GM23338 (cell line): ENCODE measurements at regions not wholly inside any gene's neighbourhood (a gene's known extent, or its start where the extent isn't known, plus 50 kb on each side); places are given as distances from the start of the nearest gene placed in this dataset.

ENCODE experiments used
- ATAC-seq: fragments of 200-7000 bp; cut with Tn5 transposase; 3 replicates; pipeline ENCODE4 v1.9.1; 2020
- DNase-seq: peaks from one replicate; pipeline ENCODE4 v3.0.0-alpha.2; 2015; ENCODE audit warnings: low spot score
- H2AFZ ChIP-seq: fragments of 200-600 bp; sonication (generic); 2 replicates; pipeline ENCODE4 v1.8.0; 2016; ENCODE audit warnings: antibody characterized with exemption, mild to moderate bottlenecking, moderate library complexity
- H3F3A ChIP-seq: fragments of 200-600 bp; sonication (generic); replicated peaks from 2 replicates; pipeline ENCODE4 v1.8.0; 2017; ENCODE audit warnings: antibody characterized with exemption, mixed run types, low read depth
- H3K27ac ChIP-seq: fragments of 200-600 bp; sonication (generic); 2 replicates; pipeline ENCODE4 v1.6.1; 2016; ENCODE audit warnings: low read depth
- H3K27me3 ChIP-seq: fragments of 200-600 bp; sonication (generic); 2 replicates; pipeline ENCODE4 v1.8.0; 2016; ENCODE audit warnings: mild to moderate bottlenecking, mixed run types, moderate library complexity; ENCODE audit not compliant: insufficient read depth
- H3K36me3 ChIP-seq: fragments of 200-600 bp; sonication (generic); 2 replicates; pipeline ENCODE4 v1.8.0; 2016; ENCODE audit warnings: mild to moderate bottlenecking; ENCODE audit not compliant: insufficient read depth
- H3K4me1 ChIP-seq: fragments of 200-600 bp; sonication (generic); 2 replicates; pipeline ENCODE4 v1.8.0; 2016; ENCODE audit warnings: mild to moderate bottlenecking, moderate library complexity; ENCODE audit not compliant: insufficient read depth
- H3K4me2 ChIP-seq: fragments of 200-600 bp; sonication (generic); 2 replicates; pipeline ENCODE4 v1.7.1; 2017; ENCODE audit warnings: mixed run types
- H3K4me3 ChIP-seq: fragments of 200-600 bp; sonication (generic); 2 replicates; pipeline ENCODE4 v1.6.1; 2016; ENCODE audit warnings: mixed run types
- H3K79me2 ChIP-seq: fragments of 200-600 bp; sonication (generic); replicated peaks from 2 replicates; pipeline ENCODE4 v1.8.0; 2017; ENCODE audit warnings: mild to moderate bottlenecking; ENCODE audit not compliant: insufficient read depth
- H3K9me2 ChIP-seq: fragments of 200-600 bp; sonication (generic); 2 replicates; pipeline ENCODE4 v1.8.0; 2017; ENCODE audit not compliant: insufficient read depth
- H4K20me1 ChIP-seq: fragments of 200-600 bp; sonication (generic); replicated peaks from 2 replicates; pipeline ENCODE4 v1.8.0; 2017; ENCODE audit warnings: mild to moderate bottlenecking; ENCODE audit not compliant: insufficient read depth
- H3K27ac Mint-ChIP-seq: 2 replicates; pipeline ENCODE4 v1.8.0; 2020; ENCODE audit warnings: inconsistent platforms, mild to moderate bottlenecking, moderate library complexity, mixed read lengths
- H3K27me3 Mint-ChIP-seq: 3 replicates; pipeline ENCODE4 v1.8.0; 2022; ENCODE audit warnings: low read depth, mild to moderate bottlenecking, moderate library complexity, mixed read lengths, inconsistent platforms; ENCODE audit not compliant: insufficient read depth, poor library complexity
- H3K36me3 Mint-ChIP-seq: 3 replicates; pipeline ENCODE4 v1.8.0; 2021; ENCODE audit warnings: low read depth, mild to moderate bottlenecking, inconsistent platforms, moderate library complexity, mixed read lengths
- H3K4me1 Mint-ChIP-seq: 3 replicates; pipeline ENCODE4 v1.8.0; 2020; ENCODE audit warnings: mild to moderate bottlenecking, inconsistent platforms, mixed read lengths
- H3K4me3 Mint-ChIP-seq: 3 replicates; pipeline ENCODE4 v1.8.0; 2021; ENCODE audit warnings: moderate library complexity, mild to moderate bottlenecking, inconsistent platforms, mixed read lengths
- H3K9me3 Mint-ChIP-seq: 3 replicates; pipeline ENCODE4 v1.8.0; 2020; ENCODE audit warnings: moderate library complexity, mild to moderate bottlenecking, inconsistent platforms, mixed read lengths
- CREB1 ChIP-seq: fragments of 250-450 bp; sonication (Bioruptor Pico); IDR thresholded peaks from 2 replicates; pipeline ENCODE4 v1.5.0; 2020; ENCODE audit warnings: low read depth, mild to moderate bottlenecking, moderate library complexity
- EZH2 ChIP-seq: fragments of 200-600 bp; sonication (generic); IDR thresholded peaks from one replicate; pipeline ENCODE4 v1.8.0; 2017; ENCODE audit warnings: antibody characterized with exemption, mild to moderate bottlenecking, low read depth; ENCODE audit not compliant: unreplicated experiment
- EZH2phosphoT487 ChIP-seq: fragments of 200-600 bp; sonication (generic); IDR thresholded peaks from one replicate; pipeline ENCODE4 v1.8.1; 2018; ENCODE audit warnings: antibody characterized with exemption; ENCODE audit not compliant: unreplicated experiment
- JUNB ChIP-seq: IDR thresholded peaks from one replicate; pipeline ENCODE4 v1.6.1; 2016; ENCODE audit warnings: antibody characterized with exemption; ENCODE audit not compliant: unreplicated experiment
- NANOG ChIP-seq: IDR thresholded peaks from 2 replicates; pipeline ENCODE4 v1.6.1; 2016; ENCODE audit warnings: antibody characterized with exemption, borderline replicate concordance
- POLR2AphosphoS5 ChIP-seq: IDR thresholded peaks from 2 replicates; pipeline ENCODE4 v1.6.1; 2016; ENCODE audit warnings: antibody characterized with exemption, low read depth
- STAT1 ChIP-seq: IDR thresholded peaks from one replicate; pipeline ENCODE4 v1.6.1; 2016; ENCODE audit warnings: antibody characterized with exemption; ENCODE audit not compliant: unreplicated experiment
- ZNF114 ChIP-seq: fragments of 250-450 bp; sonication (Bioruptor Pico); IDR thresholded peaks from 2 replicates; pipeline ENCODE4 v1.5.0; 2020; ENCODE audit warnings: mild to moderate bottlenecking, moderate library complexity
- ZNF331 ChIP-seq: fragments of 250-450 bp; sonication (Bioruptor Pico); IDR thresholded peaks from 2 replicates; pipeline ENCODE4 v1.5.0; 2020; ENCODE audit warnings: low read depth, mild to moderate bottlenecking, moderate library complexity
- TF ChIP-seq, protein P1 (sequence below): IDR thresholded peaks from 2 replicates; pipeline ENCODE4 v1.6.1; 2016; ENCODE audit warnings: antibody characterized with exemption
- TF ChIP-seq, protein P2 (sequence below): IDR thresholded peaks from one replicate; pipeline ENCODE4 v1.6.1; 2018; ENCODE audit warnings: antibody characterized with exemption; ENCODE audit not compliant: unreplicated experiment
- TF ChIP-seq, protein P3 (sequence below), 2 experiments: fragments of 200-600 bp in 1 of 2; sonication (generic) in 1 of 2; conservative IDR thresholded peaks; 2 replicates each; pipeline versions ENCODE4 v1.5.1 to v1.6.1; 2016 to 2017; ENCODE audit warnings: antibody characterized with exemption in 2 of 2, low read depth in 2 of 2, mild to moderate bottlenecking in 2 of 2, moderate library complexity in 1 of 2
- TF ChIP-seq, protein P4 (sequence below): fragments of 250-450 bp; sonication (Bioruptor Pico); IDR thresholded peaks from 2 replicates; pipeline ENCODE4 v1.5.0; 2020; ENCODE audit warnings: mild to moderate bottlenecking, moderate library complexity

DNA sequence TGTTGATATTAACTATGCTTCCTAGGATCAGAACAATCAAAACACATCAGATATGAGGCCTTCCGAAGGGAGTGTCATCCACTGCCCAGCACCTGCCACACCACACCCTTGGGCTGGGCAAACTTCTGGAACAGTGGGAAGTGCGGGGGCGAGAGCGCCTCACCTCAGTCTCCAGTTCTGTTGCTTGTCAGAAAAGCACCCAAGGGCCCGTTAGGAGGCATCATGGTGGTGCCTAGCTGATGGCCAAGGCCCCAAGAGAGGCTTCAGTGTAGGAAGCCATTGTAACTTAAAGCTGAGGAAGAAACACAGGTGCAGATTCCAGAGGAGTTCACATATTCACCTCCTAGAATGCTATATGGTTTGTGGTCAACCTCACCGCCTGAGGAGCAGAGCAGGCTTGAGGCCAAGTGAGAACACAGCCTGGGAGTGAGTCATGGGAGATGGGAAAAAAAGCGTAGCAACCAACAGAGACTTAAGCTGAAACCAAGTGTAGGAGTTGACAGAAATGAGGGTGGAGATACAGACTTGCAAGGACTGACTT is 85.1 kb upstream of the ATL2 start:
- DNase-seq (no peak), ATAC-seq (no peak)
- Mint-ChIP-seq H3K4me1 (peaks cover 4% of the 10 kb centered on the region; the same call in 1 of the 3 replicates), H3K27ac (no peak overlapping the region), H3K27me3 (no peaks in the 10 kb centered on the region), H3K9me3 (no peaks in the 10 kb centered on the region), H3K4me3 (no peak overlapping the region), H3K36me3 (no peaks in the 10 kb centered on the region)
- no peak overlapping the region for H3K27ac ChIP-seq
- H3K4me3 ChIP-seq: no peak overlapping the region
- H3K4me1 ChIP-seq: 0 out of 2 replicates have a peak, but pooled peaks cover 3% of the 10 kb centered on the region
- H4K20me1 ChIP-seq: no peaks in the 10 kb centered on the region
- no peak overlapping the region for H3K4me2 ChIP-seq
- TF ChIP-seq JUNB (no peak), ZNF331 (no peak), NANOG (no peak), EZH2 (no peak), ZNF114 (no peak), EZH2phosphoT487 (no peak), CREB1 (CRISPR knock-in tag) (no peak), POLR2AphosphoS5 (no peak), STAT1 (no peak)
- TF ChIP-seq, protein P1, sequence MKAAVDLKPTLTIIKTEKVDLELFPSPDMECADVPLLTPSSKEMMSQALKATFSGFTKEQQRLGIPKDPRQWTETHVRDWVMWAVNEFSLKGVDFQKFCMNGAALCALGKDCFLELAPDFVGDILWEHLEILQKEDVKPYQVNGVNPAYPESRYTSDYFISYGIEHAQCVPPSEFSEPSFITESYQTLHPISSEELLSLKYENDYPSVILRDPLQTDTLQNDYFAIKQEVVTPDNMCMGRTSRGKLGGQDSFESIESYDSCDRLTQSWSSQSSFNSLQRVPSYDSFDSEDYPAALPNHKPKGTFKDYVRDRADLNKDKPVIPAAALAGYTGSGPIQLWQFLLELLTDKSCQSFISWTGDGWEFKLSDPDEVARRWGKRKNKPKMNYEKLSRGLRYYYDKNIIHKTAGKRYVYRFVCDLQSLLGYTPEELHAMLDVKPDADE: no peak
- TF ChIP-seq, protein P2, sequence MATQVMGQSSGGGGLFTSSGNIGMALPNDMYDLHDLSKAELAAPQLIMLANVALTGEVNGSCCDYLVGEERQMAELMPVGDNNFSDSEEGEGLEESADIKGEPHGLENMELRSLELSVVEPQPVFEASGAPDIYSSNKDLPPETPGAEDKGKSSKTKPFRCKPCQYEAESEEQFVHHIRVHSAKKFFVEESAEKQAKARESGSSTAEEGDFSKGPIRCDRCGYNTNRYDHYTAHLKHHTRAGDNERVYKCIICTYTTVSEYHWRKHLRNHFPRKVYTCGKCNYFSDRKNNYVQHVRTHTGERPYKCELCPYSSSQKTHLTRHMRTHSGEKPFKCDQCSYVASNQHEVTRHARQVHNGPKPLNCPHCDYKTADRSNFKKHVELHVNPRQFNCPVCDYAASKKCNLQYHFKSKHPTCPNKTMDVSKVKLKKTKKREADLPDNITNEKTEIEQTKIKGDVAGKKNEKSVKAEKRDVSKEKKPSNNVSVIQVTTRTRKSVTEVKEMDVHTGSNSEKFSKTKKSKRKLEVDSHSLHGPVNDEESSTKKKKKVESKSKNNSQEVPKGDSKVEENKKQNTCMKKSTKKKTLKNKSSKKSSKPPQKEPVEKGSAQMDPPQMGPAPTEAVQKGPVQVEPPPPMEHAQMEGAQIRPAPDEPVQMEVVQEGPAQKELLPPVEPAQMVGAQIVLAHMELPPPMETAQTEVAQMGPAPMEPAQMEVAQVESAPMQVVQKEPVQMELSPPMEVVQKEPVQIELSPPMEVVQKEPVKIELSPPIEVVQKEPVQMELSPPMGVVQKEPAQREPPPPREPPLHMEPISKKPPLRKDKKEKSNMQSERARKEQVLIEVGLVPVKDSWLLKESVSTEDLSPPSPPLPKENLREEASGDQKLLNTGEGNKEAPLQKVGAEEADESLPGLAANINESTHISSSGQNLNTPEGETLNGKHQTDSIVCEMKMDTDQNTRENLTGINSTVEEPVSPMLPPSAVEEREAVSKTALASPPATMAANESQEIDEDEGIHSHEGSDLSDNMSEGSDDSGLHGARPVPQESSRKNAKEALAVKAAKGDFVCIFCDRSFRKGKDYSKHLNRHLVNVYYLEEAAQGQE: no peak
- TF ChIP-seq, protein P3, sequence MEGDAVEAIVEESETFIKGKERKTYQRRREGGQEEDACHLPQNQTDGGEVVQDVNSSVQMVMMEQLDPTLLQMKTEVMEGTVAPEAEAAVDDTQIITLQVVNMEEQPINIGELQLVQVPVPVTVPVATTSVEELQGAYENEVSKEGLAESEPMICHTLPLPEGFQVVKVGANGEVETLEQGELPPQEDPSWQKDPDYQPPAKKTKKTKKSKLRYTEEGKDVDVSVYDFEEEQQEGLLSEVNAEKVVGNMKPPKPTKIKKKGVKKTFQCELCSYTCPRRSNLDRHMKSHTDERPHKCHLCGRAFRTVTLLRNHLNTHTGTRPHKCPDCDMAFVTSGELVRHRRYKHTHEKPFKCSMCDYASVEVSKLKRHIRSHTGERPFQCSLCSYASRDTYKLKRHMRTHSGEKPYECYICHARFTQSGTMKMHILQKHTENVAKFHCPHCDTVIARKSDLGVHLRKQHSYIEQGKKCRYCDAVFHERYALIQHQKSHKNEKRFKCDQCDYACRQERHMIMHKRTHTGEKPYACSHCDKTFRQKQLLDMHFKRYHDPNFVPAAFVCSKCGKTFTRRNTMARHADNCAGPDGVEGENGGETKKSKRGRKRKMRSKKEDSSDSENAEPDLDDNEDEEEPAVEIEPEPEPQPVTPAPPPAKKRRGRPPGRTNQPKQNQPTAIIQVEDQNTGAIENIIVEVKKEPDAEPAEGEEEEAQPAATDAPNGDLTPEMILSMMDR (conservative IDR thresholded peaks at IDR 0.05; ENCODE audit: low read depth in 2 of 2): no peak
- TF ChIP-seq, protein P4, sequence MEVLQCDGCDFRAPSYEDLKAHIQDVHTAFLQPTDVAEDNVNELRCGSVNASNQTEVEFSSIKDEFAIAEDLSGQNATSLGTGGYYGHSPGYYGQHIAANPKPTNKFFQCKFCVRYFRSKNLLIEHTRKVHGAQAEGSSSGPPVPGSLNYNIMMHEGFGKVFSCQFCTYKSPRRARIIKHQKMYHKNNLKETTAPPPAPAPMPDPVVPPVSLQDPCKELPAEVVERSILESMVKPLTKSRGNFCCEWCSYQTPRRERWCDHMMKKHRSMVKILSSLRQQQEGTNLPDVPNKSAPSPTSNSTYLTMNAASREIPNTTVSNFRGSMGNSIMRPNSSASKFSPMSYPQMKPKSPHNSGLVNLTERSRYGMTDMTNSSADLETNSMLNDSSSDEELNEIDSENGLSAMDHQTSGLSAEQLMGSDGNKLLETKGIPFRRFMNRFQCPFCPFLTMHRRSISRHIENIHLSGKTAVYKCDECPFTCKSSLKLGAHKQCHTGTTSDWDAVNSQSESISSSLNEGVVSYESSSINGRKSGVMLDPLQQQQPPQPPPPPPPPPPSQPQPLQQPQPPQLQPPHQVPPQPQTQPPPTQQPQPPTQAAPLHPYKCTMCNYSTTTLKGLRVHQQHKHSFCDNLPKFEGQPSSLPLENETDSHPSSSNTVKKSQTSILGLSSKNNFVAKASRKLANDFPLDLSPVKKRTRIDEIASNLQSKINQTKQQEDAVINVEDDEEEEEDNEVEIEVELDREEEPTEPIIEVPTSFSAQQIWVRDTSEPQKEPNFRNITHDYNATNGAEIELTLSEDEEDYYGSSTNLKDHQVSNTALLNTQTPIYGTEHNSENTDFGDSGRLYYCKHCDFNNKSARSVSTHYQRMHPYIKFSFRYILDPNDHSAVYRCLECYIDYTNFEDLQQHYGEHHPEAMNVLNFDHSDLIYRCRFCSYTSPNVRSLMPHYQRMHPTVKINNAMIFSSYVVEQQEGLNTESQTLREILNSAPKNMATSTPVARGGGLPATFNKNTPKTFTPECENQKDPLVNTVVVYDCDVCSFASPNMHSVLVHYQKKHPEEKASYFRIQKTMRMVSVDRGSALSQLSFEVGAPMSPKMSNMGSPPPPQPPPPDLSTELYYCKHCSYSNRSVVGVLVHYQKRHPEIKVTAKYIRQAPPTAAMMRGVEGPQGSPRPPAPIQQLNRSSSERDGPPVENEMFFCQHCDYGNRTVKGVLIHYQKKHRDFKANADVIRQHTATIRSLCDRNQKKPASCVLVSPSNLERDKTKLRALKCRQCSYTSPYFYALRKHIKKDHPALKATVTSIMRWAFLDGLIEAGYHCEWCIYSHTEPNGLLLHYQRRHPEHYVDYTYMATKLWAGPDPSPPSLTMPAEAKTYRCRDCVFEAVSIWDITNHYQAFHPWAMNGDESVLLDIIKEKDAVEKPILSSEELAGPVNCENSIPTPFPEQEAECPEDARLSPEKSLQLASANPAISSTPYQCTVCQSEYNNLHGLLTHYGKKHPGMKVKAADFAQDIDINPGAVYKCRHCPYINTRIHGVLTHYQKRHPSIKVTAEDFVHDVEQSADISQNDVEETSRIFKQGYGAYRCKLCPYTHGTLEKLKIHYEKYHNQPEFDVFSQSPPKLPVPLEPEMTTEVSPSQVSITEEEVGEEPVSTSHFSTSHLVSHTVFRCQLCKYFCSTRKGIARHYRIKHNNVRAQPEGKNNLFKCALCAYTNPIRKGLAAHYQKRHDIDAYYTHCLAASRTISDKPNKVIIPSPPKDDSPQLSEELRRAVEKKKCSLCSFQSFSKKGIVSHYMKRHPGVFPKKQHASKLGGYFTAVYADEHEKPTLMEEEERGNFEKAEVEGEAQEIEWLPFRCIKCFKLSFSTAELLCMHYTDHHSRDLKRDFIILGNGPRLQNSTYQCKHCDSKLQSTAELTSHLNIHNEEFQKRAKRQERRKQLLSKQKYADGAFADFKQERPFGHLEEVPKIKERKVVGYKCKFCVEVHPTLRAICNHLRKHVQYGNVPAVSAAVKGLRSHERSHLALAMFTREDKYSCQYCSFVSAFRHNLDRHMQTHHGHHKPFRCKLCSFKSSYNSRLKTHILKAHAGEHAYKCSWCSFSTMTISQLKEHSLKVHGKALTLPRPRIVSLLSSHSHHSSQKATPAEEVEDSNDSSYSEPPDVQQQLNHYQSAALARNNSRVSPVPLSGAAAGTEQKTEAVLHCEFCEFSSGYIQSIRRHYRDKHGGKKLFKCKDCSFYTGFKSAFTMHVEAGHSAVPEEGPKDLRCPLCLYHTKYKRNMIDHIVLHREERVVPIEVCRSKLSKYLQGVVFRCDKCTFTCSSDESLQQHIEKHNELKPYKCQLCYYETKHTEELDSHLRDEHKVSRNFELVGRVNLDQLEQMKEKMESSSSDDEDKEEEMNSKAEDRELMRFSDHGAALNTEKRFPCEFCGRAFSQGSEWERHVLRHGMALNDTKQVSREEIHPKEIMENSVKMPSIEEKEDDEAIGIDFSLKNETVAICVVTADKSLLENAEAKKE (CRISPR knock-in tag): no peak
- H3K36me3 ChIP-seq: no peaks in the 10 kb centered on the region
- H3K79me2 ChIP-seq: no peaks in the 10 kb centered on the region
- H3K27me3 ChIP-seq: no peaks in the 10 kb centered on the region
- H3K9me2 ChIP-seq: no peaks in the 10 kb centered on the region
- H3F3A ChIP-seq: no peaks in the 10 kb centered on the region
- 0 out of 2 replicates have a peak overlapping the region, but pooled peaks have one; percentile 3 for H2AFZ ChIP-seq
